Muscle of back (tissue), 3 donors: ENCODE measurements at regions not wholly inside any gene's neighbourhood (a gene's known extent, or its start where the extent isn't known, plus 50 kb on each side); places are given as distances from the start of the nearest gene placed in this dataset.
"Not testable (repeated sequence)": the region's sequence is repeated elsewhere in the genome, so short reads cannot be mapped to it uniquely, and the experiment has no call there.

Source experiments
- DNase-seq, 3 donors: peaks; one replicate each; pipeline versions ENCODE4 v3.0.0 to v3.0.0-alpha.2; 2013

DNA sequence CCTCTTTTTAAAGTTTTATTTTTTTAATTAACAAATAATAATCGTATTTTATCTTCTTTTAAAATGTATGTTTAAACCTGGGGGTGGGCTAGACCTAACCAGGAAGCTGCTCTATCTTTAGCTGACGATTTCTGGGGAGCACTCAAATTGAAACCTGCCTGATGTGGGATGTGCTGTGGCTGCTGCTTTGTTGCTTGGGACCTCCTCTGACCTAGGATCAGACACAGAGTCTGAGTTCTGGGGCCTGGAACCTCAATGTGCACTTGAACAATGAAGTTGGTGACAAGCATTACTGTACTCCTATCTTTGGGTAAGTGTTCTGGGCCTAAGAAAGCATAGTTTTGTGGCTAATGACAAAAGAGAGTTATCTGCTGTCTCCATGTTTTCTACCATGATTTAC is 386.7 kb downstream of the DAD1 start:
- DNase-seq, result no peak

GRCh38 chr14:22200977-22201605 is 387.9 kb downstream of the DAD1 start:
- peak in 2 of 3 donors; percentile 23 to 36 for DNase-seq

GRCh38 chr14:22200131-22200530 is 388.9 kb downstream of the DAD1 start:
- not testable (repeated sequence) for DNase-seq

- DNase-seq, result peak in 1 of 3 donors; percentile 28
Observed at GRCh38 chr14:22194664-22195063, 394.4 kb downstream of the DAD1 start.

GRCh38 chr14:22190411-22191191 is 398.4 kb downstream of the DAD1 start:
- DNase-seq, result peak in 1 of 3 donors; percentile 30

DNA sequence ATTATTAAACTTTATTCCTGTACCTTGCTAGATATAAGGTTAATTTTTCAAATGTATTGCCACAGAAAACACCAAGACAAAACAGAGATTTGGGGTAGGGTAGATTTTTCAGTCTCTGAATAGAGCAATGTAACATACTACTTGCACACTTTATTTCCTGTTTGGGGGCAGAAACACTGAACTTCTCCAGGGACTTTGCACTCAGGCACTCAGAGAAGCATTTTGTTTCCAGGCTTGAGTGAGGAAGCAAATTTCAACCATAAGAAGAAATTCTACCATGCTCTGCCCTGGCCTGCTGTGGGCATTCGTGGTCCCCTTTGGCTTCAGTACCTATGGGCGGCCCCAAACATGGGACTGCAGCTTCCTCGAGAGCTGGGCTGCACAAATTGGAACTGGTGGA is 399.1 kb downstream of the DAD1 start:
- DNase-seq, result no peak

- no peak for DNase-seq
Observed at GRCh38 chr14:22188318-22188717, 400.7 kb downstream of the DAD1 start.

GRCh38 chr14:22185789-22186188 is 403.2 kb downstream of the DAD1 start:
- DNase-seq, result no peak

DNA sequence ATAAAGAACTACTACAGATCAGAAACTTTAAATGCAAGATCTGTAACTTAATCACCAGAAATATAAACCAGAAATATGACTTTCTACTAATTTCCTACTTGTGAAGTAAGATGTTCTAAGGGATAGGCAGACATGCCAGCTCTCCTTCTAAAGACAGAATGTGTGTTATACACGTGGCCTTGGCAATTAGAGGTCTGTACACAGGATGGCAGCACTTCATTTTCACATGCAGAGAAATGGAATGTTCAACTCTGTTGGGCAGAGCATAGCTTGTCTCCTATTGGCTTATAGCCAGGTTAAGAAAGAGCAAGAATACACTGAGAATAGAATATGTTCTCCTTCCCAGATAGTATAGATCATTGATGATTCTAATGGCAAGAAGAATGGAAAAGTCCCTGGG is 403.8 kb downstream of the DAD1 start:
- no peak for DNase-seq

GRCh38 chr14:22184830-22185168 is 404.2 kb downstream of the DAD1 start:
- DNase-seq, result no peak

- no peak for DNase-seq
Observed at GRCh38 chr14:22184157-22184829, 404.7 kb downstream of the DAD1 start.

GRCh38 chr14:22180045-22180444 is 409.0 kb downstream of the DAD1 start:
- DNase-seq, result no peak

DNA sequence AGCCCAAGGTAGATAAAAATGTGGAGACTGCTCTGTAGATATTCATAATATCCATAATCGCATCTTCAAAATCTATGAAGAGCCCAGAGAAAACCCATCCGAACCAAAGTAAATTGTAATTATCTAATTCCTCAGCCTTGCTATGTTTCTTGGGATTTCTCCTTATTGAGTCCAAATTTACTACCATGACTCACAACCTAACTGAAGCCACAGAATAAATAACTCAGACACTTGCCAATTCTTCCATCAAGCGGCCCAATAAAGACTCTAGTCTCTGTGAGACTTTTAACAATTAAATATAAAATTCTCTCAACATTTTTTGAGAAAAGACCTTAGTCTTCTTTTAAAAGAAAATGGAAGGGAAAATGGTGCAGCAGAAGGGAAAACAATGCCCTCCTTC is 409.8 kb downstream of the DAD1 start:
- DNase-seq, result no peak

DNA sequence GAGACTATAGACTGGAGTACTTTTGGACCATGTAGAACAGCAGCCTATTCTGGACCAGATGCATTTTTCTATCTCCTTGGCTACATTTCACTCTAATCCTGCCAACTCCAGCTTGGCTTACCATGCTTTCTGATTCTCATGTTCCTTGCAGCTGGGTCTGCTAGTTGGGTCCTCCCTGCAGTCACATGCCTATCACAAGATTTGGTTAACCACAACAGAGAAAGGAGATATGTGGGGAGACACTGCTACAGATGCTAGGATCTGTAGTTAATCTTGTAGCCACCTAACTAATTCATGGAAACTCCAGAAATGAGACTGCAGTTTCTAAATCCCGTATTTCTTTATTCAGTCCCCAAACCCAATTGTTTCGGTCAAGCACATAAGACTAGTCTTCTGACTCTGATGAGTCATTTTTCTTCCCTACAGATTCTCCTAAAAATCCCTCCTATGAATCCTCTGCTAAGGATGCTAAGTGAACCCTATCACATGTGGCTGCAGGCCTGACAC is 410.6 kb downstream of the DAD1 start:
- DNase-seq, result peak in 1 of 3 donors; percentile 32

- peak in 1 of 3 donors; percentile 21 for DNase-seq
Observed at GRCh38 chr14:22177870-22178269, 411.2 kb downstream of the DAD1 start.

DNA sequence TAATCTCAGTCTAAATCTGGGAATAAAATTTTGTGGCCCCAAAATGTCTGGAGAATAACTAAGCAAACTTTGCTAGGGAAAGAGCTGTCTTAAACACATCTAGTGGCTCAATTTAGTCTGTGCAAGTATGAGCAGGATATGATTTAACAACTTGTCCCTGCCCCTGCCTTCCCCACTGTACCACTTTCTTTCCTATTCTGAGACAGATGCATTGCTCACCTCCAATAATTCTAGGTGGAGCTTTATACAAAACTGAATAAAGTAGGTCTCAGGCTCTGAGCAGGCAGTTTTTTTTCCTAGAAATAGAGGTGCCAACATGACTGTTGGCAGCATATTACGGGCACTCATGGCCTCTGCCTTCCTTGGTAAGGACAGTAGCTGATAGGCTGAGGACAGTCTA is 412.1 kb downstream of the DAD1 start:
- no peak for DNase-seq

GRCh38 chr14:22175278-22175558 is 413.8 kb downstream of the DAD1 start:
- not testable (repeated sequence) for DNase-seq

GRCh38 chr14:22174412-22175277 is 414.4 kb downstream of the DAD1 start:
- no peak for DNase-seq

DNA sequence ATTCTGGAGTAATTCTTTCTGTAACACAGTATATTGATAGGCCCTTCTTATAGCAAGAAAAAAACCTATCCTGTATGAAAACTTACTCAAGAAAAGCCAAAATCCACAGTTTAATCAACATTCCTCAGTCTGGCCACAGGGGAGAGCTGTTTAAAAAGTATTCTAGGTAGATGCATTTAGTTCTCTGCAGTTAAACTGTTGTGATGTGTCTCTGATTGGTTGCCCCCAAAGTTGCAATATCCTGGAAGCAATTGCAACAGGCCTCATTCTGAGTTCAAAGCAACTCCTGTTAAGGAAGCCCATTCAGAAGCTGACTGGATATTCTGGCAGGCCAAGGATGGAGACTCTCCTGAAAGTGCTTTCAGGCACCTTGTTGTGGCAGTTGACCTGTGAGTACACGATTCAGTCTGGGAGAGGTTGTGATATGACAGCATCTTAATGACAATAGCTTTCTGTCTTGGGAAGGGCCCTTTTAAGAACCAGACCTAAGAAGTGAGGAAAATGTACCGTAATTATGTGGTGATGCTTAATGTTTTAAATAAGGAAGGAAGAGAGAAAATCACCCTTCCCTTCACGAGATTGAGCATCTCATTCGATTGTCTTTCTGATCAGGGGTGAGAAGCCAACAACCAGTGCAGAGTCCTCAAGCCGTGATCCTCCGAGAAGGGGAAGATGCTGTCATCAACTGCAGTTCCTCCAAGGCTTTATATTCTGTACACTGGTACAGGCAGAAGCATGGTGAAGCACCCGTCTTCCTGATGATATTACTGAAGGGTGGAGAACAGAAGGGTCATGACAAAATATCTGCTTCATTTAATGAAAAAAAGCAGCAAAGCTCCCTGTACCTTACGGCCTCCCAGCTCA is 420.7 kb downstream of the DAD1 start:
- DNase-seq, result no peak

GRCh38 chr14:22164616-22165015 is 424.4 kb downstream of the DAD1 start:
- no peak for DNase-seq

DNA sequence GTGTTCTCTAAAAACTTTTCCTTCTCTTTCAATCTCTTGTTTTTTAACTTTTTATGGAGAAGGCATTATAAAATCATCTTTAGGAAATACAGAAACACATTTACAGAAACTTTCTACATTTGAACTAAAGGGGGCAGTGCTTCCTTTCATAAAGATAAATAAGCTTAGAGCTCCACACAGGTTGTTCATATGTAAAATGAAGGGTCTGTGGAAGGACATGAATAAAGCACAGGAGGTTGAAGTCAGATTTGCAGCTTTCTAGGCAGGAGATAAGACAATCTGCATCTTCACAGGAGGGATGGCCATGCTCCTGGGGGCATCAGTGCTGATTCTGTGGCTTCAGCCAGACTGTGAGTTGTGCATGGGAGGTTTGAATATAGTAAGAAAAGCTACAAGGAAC is 426.0 kb downstream of the DAD1 start:
- DNase-seq, result no peak
